ENCODE measurements at regions not wholly inside any gene's neighbourhood (a gene's known extent, or its start where the extent isn't known, plus 50 kb on each side); places are given as distances from the start of the nearest gene placed in this dataset.

DNA sequence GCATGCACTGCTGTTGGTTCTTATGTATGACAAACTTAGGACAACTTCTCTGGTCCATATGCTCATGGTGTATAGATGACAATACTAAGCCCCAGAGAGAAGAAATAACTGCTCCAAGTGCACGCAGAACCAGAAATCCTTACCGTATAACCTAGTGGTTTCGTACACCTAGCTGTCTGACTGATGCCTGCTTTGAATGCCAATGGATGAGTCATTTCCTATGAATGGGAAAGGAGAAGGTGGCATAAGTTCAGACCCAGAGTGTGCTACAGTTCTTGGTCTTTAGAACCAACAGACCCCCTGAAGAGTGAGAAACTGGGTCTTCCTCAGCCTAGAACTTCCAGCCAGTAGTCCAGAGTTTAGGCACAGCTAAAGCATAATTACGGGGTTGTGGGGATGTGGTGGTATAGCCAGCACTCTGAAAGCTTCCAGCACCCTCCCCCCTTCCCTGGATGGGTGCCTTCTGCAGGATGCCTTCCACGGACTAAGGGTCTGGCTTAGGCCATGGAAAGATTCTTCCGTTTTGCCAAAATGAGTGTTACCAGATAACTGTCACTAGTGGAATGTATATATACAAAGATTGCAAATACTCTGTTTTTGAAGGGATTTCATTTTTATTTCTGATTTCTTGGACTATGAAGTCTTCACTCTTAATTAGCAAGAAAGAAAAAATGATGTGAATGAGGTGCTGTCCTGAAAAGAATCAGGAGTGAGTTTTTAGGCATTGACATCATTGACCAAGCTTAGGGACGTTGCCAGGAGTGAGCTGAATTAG is 84.6 kb upstream of the PACRGL start:
- H3K36me3 ChIP-seq, result peaks cover 0 to 3% (median 0%) of the 10 kb centered on the region in 9 donors
- peaks cover 0 to 30% (median 0%) of the 10 kb centered on the region in 9 donors for H3K4me1 ChIP-seq
- 75 to 79% methylated on average over 7 of the region's 7 CpGs for WGBS, 2 donors
- H3K27ac ChIP-seq, result no peak overlapping the region
- ATAC-seq (no peak), DNase-seq (no peak)
- no peaks in the 10 kb centered on the region for H3K27me3 ChIP-seq
- TF ChIP-seq, protein P1, sequence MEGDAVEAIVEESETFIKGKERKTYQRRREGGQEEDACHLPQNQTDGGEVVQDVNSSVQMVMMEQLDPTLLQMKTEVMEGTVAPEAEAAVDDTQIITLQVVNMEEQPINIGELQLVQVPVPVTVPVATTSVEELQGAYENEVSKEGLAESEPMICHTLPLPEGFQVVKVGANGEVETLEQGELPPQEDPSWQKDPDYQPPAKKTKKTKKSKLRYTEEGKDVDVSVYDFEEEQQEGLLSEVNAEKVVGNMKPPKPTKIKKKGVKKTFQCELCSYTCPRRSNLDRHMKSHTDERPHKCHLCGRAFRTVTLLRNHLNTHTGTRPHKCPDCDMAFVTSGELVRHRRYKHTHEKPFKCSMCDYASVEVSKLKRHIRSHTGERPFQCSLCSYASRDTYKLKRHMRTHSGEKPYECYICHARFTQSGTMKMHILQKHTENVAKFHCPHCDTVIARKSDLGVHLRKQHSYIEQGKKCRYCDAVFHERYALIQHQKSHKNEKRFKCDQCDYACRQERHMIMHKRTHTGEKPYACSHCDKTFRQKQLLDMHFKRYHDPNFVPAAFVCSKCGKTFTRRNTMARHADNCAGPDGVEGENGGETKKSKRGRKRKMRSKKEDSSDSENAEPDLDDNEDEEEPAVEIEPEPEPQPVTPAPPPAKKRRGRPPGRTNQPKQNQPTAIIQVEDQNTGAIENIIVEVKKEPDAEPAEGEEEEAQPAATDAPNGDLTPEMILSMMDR (IDR thresholded peaks at IDR 0.05), result no peak
- H3K9me3 ChIP-seq, result no peaks in the 10 kb centered on the region
- intact Hi-C loops (cut with DNase I), result no loop called here
- H3K4me3 ChIP-seq, result no peak overlapping the region

DNA sequence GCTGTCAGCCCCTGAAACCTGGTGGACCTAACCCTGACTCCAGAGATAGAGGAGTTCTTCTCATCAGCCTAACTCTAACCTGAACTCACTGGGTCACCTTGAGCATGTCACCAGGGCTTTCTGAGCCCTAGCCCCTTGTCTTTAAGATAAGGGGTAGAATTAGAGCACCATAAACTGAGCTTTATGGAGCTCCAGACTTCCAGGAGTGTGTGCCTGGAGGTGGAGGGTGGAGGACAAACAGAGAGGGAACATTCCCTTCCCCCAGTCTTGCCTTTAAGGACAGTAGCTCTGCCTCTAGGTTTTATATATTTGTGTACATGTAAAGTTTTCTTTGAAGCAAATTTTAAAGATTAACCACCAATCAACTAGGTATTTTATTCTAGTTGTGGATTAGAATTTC is 83.9 kb upstream of the PACRGL start:
- Histone ChIP-seq H3K36me3 (no peaks in the 10 kb centered on the region), H3K27me3 (no peaks in the 10 kb centered on the region), H3K27ac (no peak overlapping the region), H3K4me3 (no peak overlapping the region), H3K4me1 (peaks cover 0 to 30% (median 0%) of the 10 kb centered on the region in 9 donors), H3K9me3 (no peaks in the 10 kb centered on the region)
- no peak for DNase-seq
- intact Hi-C loops (cut with DNase I), result no loop called here
- TF ChIP-seq, protein P1 (IDR thresholded peaks at IDR 0.05), result no peak
- ATAC-seq, result no peak

DNA sequence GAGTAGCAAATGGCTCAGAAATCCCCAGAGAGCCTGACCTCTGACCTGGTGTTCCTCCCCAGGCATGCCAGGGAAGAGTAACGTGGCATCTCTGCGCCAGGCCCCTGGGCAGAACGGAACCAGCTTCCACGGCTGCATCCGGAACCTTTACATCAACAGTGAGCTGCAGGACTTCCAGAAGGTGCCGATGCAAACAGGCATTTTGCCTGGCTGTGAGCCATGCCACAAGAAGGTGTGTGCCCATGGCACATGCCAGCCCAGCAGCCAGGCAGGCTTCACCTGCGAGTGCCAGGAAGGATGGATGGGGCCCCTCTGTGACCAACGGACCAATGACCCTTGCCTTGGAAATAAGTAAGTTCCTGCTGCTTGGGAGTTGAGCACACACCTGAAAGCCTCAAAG is 83.4 kb upstream of the PACRGL start:
- WGBS, 2 donors, result 90 to 94% methylated on average over 8 of the region's 8 CpGs
- no peaks in the 10 kb centered on the region for H3K36me3 ChIP-seq
- H3K4me3 ChIP-seq, result no peak overlapping the region
- ATAC-seq (no peak), DNase-seq (no peak)
- TF ChIP-seq, protein P1 (IDR thresholded peaks at IDR 0.05), result no peak
- no peaks in the 10 kb centered on the region for H3K27me3 ChIP-seq
- intact Hi-C loops (cut with DNase I), result no loop called here
- no peaks in the 10 kb centered on the region for H3K9me3 ChIP-seq
- H3K4me1 ChIP-seq, result peaks cover 0 to 32% (median 0%) of the 10 kb centered on the region in 9 donors
- no peak overlapping the region for H3K27ac ChIP-seq

DNA sequence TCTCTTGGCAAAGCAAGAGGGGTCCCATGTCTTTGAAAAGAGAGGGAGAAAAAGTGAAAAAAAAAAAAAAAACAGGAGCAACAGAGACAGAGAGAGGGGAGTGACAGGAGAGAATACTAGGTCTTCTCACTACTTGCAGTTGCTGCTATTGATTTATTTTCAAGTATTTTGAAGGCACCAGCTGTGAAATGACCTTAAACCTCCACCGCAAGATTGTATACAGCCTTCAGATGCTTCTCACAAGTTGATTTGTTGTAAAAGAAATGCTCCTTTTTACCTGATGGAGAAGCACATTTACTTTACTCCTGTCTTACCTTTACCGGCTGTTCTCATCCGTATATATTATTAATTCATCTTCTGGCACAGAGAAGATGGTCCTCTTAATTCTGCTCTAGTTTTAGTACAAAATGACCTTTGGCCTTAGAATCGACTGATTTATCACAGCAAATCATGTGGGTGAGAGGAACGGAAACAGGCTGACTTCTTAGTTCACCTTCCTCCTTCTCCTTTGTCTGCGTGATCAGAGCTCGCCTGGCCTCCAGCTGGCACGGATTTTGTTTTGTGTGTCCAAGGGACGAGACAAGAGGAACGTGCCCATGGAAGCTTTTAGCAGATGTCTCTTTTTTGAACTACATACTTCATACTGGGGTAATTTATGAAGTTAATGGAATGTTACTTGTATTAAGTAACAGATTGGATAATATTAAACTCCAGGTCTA is 82.4 kb upstream of the PACRGL start:
- 54 to 67% methylated on average over 10 of the region's 10 CpGs for WGBS, 2 donors

More for the DNA sequence above, 82.4 kb upstream of the PACRGL start:
- peak in 1 of 2 donors; percentile 11 for DNase-seq
- Histone ChIP-seq H3K27me3 (no peaks in the 10 kb centered on the region), H3K4me1 (peaks cover 0 to 33% (median 0%) of the 10 kb centered on the region in 9 donors), H3K4me3 (no peak overlapping the region), H3K36me3 (no peaks in the 10 kb centered on the region), H3K27ac (peak overlapping the region in 1 of 10 donors; percentile 77), H3K9me3 (no peaks in the 10 kb centered on the region)
- TF ChIP-seq, protein P1 (IDR thresholded peaks at IDR 0.05), result no peak
- intact Hi-C loops (cut with DNase I), result no loop called here
- peak in 6 of 8 donors; percentile 24 to 58 (median 46) for ATAC-seq

All from heart right ventricle (tissue), 16 donors.